GM12878 (cell line): ENCODE measurements at regions not wholly inside any gene's neighbourhood (a gene's known extent, or its start where the extent isn't known, plus 50 kb on each side); places are given as distances from the start of the nearest gene placed in this dataset.

ENCODE experiments used
- ATAC-seq: fragments of 200-7000 bp; cut with Tn5 transposase; 3 replicates; pipeline ENCODE4 v1.9.1; 2020; ENCODE audit warnings: mild to moderate bottlenecking, moderate library complexity
- BruUV-seq: library from RNA; stranded (reverse); fragments of 400-500 nt; replicated peaks from 2 replicates; lab custom pipeline; 2021; lab: Mats Ljungman, UMichigan
- CTCF ChIA-PET: fragments of 300-600 bp; sonication (Branson Sonifier 250); formaldehyde crosslinking; extraction: SDS; loops from one replicate; lab custom pipeline; 2021; ENCODE audit warnings: inconsistent platforms; lab: Yijun Ruan, JAX
- POLR2A ChIA-PET: fragments of 350-600 bp; formaldehyde crosslinking; extraction: SDS; loops from one replicate; lab custom pipeline; 2021; ENCODE audit warnings: inconsistent platforms; lab: Charles Lee
- RAD21 ChIA-PET: fragments of 300-600 bp; sonication (Branson Sonifier 250); formaldehyde crosslinking; loops from one replicate; lab custom pipeline; 2023; ENCODE audit warnings: antibody characterized with exemption; ENCODE audit not compliant: unreplicated experiment; lab: Charles Lee
- SMC1A ChIA-PET: fragments of 300-600 bp; sonication (Branson Sonifier 250); formaldehyde crosslinking; loops from one replicate; lab custom pipeline; 2023; ENCODE audit not compliant: unreplicated experiment, uncharacterized antibody; lab: Charles Lee
- DNase-seq: peaks from one replicate; pipeline ENCODE4 v3.0.0-alpha.2; 2011; ENCODE audit warnings: low read depth, low spot score
- FAIRE-seq: peaks from 3 replicates; lab custom pipeline; 2011; peaks lifted over from hg19 to GRCh38; lab: Jason Lieb, UNC
- H2AFZ ChIP-seq: 2 replicates; pipeline ENCODE4 v1.6.0; 2011; ENCODE audit warnings: low read depth, low read length, control low read depth; ENCODE audit not compliant: control insufficient read depth
- H3K27ac ChIP-seq: 2 replicates; pipeline ENCODE4 v1.5.1; 2011; ENCODE audit warnings: control low read depth; ENCODE audit not compliant: control insufficient read depth, insufficient read depth
- H3K27me3 ChIP-seq, 2 experiments: replicated peaks in 1 of 2; 2 replicates each; pipeline versions ENCODE4 v1.6.0 to v1.6.1; 2011; ENCODE audit warnings: low read length in 1 of 2; ENCODE audit not compliant: control insufficient read depth in 2 of 2, insufficient read depth in 2 of 2
- H3K36me3 ChIP-seq, 2 experiments: 2 replicates each; pipeline ENCODE4 v1.5.1; 2011; ENCODE audit warnings: low read length in 1 of 2; ENCODE audit not compliant: control insufficient read depth in 2 of 2, insufficient read depth in 2 of 2
- H3K4me1 ChIP-seq: 2 replicates; pipeline ENCODE4 v1.6.1; 2011; ENCODE audit warnings: mild to moderate bottlenecking, low read length, moderate library complexity, mixed read lengths; ENCODE audit not compliant: control insufficient read depth, insufficient read depth
- H3K4me2 ChIP-seq: 2 replicates; pipeline ENCODE4 v1.6.0; 2011; ENCODE audit warnings: control low read depth; ENCODE audit not compliant: control insufficient read depth, insufficient read depth
- H3K4me3 ChIP-seq: fragments of 200-600 bp; sonication (generic); 2 replicates; pipeline ENCODE4 v1.5.1; 2016
- H3K79me2 ChIP-seq: 2 replicates; pipeline ENCODE4 v1.6.0; 2011; ENCODE audit warnings: low read length; ENCODE audit not compliant: control insufficient read depth, insufficient read depth
- H3K9ac ChIP-seq: 2 replicates; pipeline ENCODE4 v1.8.0; 2011; ENCODE audit warnings: low read length, control low read depth, mixed read lengths; ENCODE audit not compliant: control insufficient read depth, insufficient read depth
- H3K9me3 ChIP-seq: replicated peaks from 3 replicates; pipeline ENCODE4 v1.5.1; 2011; ENCODE audit warnings: mild to moderate bottlenecking, low read length; ENCODE audit not compliant: control insufficient read depth, insufficient read depth
- H4K20me1 ChIP-seq: 2 replicates; pipeline ENCODE4 v1.6.0; 2011; ENCODE audit not compliant: control insufficient read depth, insufficient read depth
- MTA2 ChIP-seq: fragments of 450-650 bp; IDR thresholded peaks from 2 replicates; pipeline ENCODE4 v1.6.1; 2016; ENCODE audit warnings: low read depth, mild to moderate bottlenecking, moderate library complexity
- NFXL1 ChIP-seq: fragments of 450-650 bp; IDR thresholded peaks from 2 replicates; pipeline ENCODE4 v1.6.1; 2017; ENCODE audit warnings: antibody characterized with exemption, mild to moderate bottlenecking, borderline replicate concordance
- POLR2A ChIP-seq: IDR thresholded peaks from 2 replicates; pipeline ENCODE4 v1.6.1; 2011; ENCODE audit warnings: low read depth, mild to moderate bottlenecking, low read length
- SPI1 ChIP-seq: IDR thresholded peaks from 2 replicates; pipeline ENCODE4 v1.6.1; 2011; ENCODE audit warnings: low read depth, mild to moderate bottlenecking, low read length, moderate library complexity, borderline replicate concordance; ENCODE audit not compliant: insufficient read depth
- SRF ChIP-seq, 2 experiments: IDR thresholded peaks; 2 replicates each; pipeline ENCODE4 v1.6.1; 2011; ENCODE audit warnings: low read depth in 2 of 2, low read length in 2 of 2, mild to moderate bottlenecking in 1 of 2, moderate library complexity in 1 of 2
- in situ Hi-C: fragments of 300-500 bp; cut with MboI; formaldehyde crosslinking; loops from 9 replicates; pipeline ENCODE4 v1.14.3; 2018; ENCODE audit warnings: mixed read lengths
- intact Hi-C: fragments of 100-400 bp; cut with micrococcal nuclease; formaldehyde crosslinking; loops from one replicate; pipeline ENCODE4 v1.14.2; 2022; ENCODE audit not compliant: unreplicated experiment
- TF ChIP-seq, protein P1 (sequence below): IDR thresholded peaks from 2 replicates; pipeline ENCODE4 v1.6.1; 2012; ENCODE audit warnings: low read length, inconsistent platforms

- no peak for TF ChIP-seq NFXL1
- TF ChIP-seq, protein P1, sequence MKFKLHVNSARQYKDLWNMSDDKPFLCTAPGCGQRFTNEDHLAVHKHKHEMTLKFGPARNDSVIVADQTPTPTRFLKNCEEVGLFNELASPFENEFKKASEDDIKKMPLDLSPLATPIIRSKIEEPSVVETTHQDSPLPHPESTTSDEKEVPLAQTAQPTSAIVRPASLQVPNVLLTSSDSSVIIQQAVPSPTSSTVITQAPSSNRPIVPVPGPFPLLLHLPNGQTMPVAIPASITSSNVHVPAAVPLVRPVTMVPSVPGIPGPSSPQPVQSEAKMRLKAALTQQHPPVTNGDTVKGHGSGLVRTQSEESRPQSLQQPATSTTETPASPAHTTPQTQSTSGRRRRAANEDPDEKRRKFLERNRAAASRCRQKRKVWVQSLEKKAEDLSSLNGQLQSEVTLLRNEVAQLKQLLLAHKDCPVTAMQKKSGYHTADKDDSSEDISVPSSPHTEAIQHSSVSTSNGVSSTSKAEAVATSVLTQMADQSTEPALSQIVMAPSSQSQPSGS, result 0 out of 2 replicates have a peak, but pooled peaks have one; percentile 48
- no peak for TF ChIP-seq MTA2
- peak; percentile 62; the same call in 1 of the 2 replicates for TF ChIP-seq SPI1
- TF ChIP-seq, all 136 proteins: peak for 4
These were observed 131.7 kb downstream of the SLC16A9 start (continued) for GRCh38 chr10:59577984-59578383.

DNA sequence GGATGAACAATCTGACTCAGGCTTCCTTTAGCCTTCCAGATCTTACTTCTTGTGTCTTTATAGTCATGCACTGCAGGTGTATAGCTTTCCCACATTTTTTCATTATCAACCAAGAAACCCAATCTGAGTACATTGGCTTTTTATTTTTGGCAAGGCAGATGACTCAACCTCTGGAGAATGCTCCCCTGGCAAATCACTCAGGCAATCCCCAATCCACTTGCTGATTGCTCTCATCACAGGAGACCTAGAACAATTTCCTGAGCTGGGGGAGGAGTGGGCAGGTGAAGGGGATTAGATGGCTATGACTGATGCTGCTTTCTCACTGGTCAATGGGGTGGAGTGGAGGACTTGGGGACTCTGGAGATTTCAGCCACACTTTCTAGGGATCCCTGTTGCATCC, 134.4 kb downstream of the SLC16A9 start:
- H2AFZ ChIP-seq, result no peak overlapping the region
- no peaks in the 10 kb centered on the region for H3K79me2 ChIP-seq
- no peaks in the 10 kb centered on the region for H3K27me3 ChIP-seq
- no peak overlapping the region for H3K27ac ChIP-seq
- no peaks in the 10 kb centered on the region for H3K4me1 ChIP-seq
- CTCF ChIA-PET, result no interaction called here
- no TSS peak for BruUV-seq
- no peaks in the 10 kb centered on the region for H3K9me3 ChIP-seq
- no peak overlapping the region for H3K4me2 ChIP-seq
- no peak overlapping the region for H3K4me3 ChIP-seq
- H4K20me1 ChIP-seq, result no peaks in the 10 kb centered on the region
- ATAC-seq, result no peak
- no peak for FAIRE-seq
- SMC1A ChIA-PET, result interaction anchor here (1.0 to 1.5 kb wide), 3 partner anchors 10 to 623 kb away, joined by 3 to 4 read pairs (median 3); no protein-coding TSS in a partner anchor
- intact Hi-C loops, result no loop called here
- TF ChIP-seq POLR2A, result no peak
- TF ChIP-seq SRF (IDR thresholded peaks at IDR 0.05; ENCODE audit: low read depth in 2 of 2, low read length in 2 of 2), result no peak
- DNase-seq, result no peak
- POLR2A ChIA-PET, result no interaction called here
- no peaks in the 10 kb centered on the region for H3K36me3 ChIP-seq
- in situ Hi-C loops, result no loop called here
- no peak overlapping the region for H3K9ac ChIP-seq
- RAD21 ChIA-PET, result no interaction called here
